Astrocyte (in vitro differentiated cells and primary cell): ENCODE measurements at regions not wholly inside any gene's neighbourhood (a gene's known extent, or its start where the extent isn't known, plus 50 kb on each side); places are given as distances from the start of the nearest gene placed in this dataset.

ENCODE experiments used
- DNase-seq: peaks from one replicate; pipeline ENCODE4 v3.0.0-alpha.2; 2010; ENCODE audit warnings: low read depth
- FAIRE-seq: peaks from 2 replicates; lab custom pipeline; 2011; peaks lifted over from hg19 to GRCh38; lab: Jason Lieb, UNC
- H2AFZ ChIP-seq: 2 replicates; pipeline ENCODE4 v1.6.0; 2012; ENCODE audit warnings: low read depth, low read length, inconsistent platforms
- H3K27ac ChIP-seq: 2 replicates; pipeline ENCODE4 v1.5.1; 2011; ENCODE audit warnings: low read depth, low read length, inconsistent platforms
- H3K27me3 ChIP-seq: 2 replicates; pipeline ENCODE4 v1.6.0; 2011; ENCODE audit warnings: low read length, inconsistent platforms; ENCODE audit not compliant: insufficient read depth
- H3K36me3 ChIP-seq: 2 replicates; pipeline ENCODE4 v1.5.1; 2011; ENCODE audit warnings: low read length, inconsistent platforms; ENCODE audit not compliant: insufficient read depth
- H3K4me1 ChIP-seq: 2 replicates; pipeline ENCODE4 v1.5.1; 2011; ENCODE audit warnings: low read length, inconsistent platforms; ENCODE audit not compliant: insufficient read depth
- H3K4me2 ChIP-seq: 2 replicates; pipeline ENCODE4 v1.6.0; 2012; ENCODE audit warnings: low read length, inconsistent platforms
- H3K4me3 ChIP-seq: 2 replicates; pipeline ENCODE4 v1.5.1; 2011; ENCODE audit warnings: low read depth, mild to moderate bottlenecking, low read length, inconsistent platforms; ENCODE audit not compliant: insufficient read depth
- H3K79me2 ChIP-seq: 2 replicates; pipeline ENCODE4 v1.6.0; 2012; ENCODE audit warnings: mild to moderate bottlenecking, low read length, inconsistent platforms; ENCODE audit not compliant: insufficient read depth
- H3K9ac ChIP-seq: 2 replicates; pipeline ENCODE4 v1.6.0; 2012; ENCODE audit warnings: mild to moderate bottlenecking, low read length, inconsistent platforms
- H3K9me3 ChIP-seq: 2 replicates; pipeline ENCODE4 v1.5.1; 2012; ENCODE audit warnings: low read depth, mild to moderate bottlenecking, low read length, inconsistent platforms; ENCODE audit not compliant: insufficient read depth
- H4K20me1 ChIP-seq: 2 replicates; pipeline ENCODE4 v1.6.0; 2012; ENCODE audit warnings: low read length, inconsistent platforms; ENCODE audit not compliant: insufficient read depth
- H3K27ac Mint-ChIP-seq: one replicate; pipeline ENCODE4 v1.8.0; 2021; ENCODE audit warnings: mild to moderate bottlenecking, mixed read lengths; ENCODE audit not compliant: unreplicated experiment
- H3K27me3 Mint-ChIP-seq: one replicate; pipeline ENCODE4 v1.8.0; 2021; ENCODE audit warnings: low read depth, mixed read lengths; ENCODE audit not compliant: unreplicated experiment
- H3K36me3 Mint-ChIP-seq: one replicate; pipeline ENCODE4 v1.8.0; 2021; ENCODE audit warnings: low read depth, mixed read lengths; ENCODE audit not compliant: unreplicated experiment
- H3K4me1 Mint-ChIP-seq: one replicate; pipeline ENCODE4 v1.8.0; 2021; ENCODE audit warnings: low read depth, mixed read lengths; ENCODE audit not compliant: unreplicated experiment
- H3K4me3 Mint-ChIP-seq: one replicate; pipeline ENCODE4 v1.8.0; 2021; ENCODE audit warnings: mild to moderate bottlenecking, moderate library complexity, mixed read lengths; ENCODE audit not compliant: unreplicated experiment
- H3K9me3 Mint-ChIP-seq: one replicate; pipeline ENCODE4 v1.8.0; 2021; ENCODE audit warnings: mild to moderate bottlenecking, mixed read lengths; ENCODE audit not compliant: unreplicated experiment
- CTCF ChIP-seq: IDR thresholded peaks from 2 replicates; pipeline ENCODE4 v1.5.1; 2011; ENCODE audit warnings: low read depth, mild to moderate bottlenecking, inconsistent platforms, low read length, moderate library complexity; ENCODE audit not compliant: insufficient read depth
- EZH2 ChIP-seq: IDR thresholded peaks from 2 replicates; pipeline ENCODE4 v1.6.1; 2012; ENCODE audit warnings: mild to moderate bottlenecking, low read length, inconsistent platforms; ENCODE audit not compliant: insufficient read depth

- no peak for TF ChIP-seq CTCF
- TF ChIP-seq EZH2 = no peak
These were observed 560.0 kb upstream of the SALL1 start for GRCh38 chr16:51710905-51711563.

GRCh38 chr16:51710186-51710585, 559.1 kb upstream of the SALL1 start:
- Histone ChIP-seq H3K36me3 (no peaks in the 10 kb centered on the region), H3K27me3 (no peaks in the 10 kb centered on the region), H3K9me3 (no peaks in the 10 kb centered on the region), H2AFZ (no peak overlapping the region), H3K4me3 (no peak overlapping the region), H3K9ac (no peak overlapping the region), H4K20me1 (no peaks in the 10 kb centered on the region), H3K27ac (no peak overlapping the region), H3K4me1 (no peaks in the 10 kb centered on the region), H3K4me2 (no peak overlapping the region), H3K79me2 (no peaks in the 10 kb centered on the region)
- Mint-ChIP-seq H3K9me3 (no peaks in the 10 kb centered on the region), H3K27ac (no peak overlapping the region), H3K36me3 (no peaks in the 10 kb centered on the region), H3K27me3 (peaks cover 2% of the 10 kb centered on the region), H3K4me1 (peaks cover 2% of the 10 kb centered on the region), H3K4me3 (no peak overlapping the region)
- TF ChIP-seq CTCF (no peak), EZH2 (no peak)
- FAIRE-seq (no peak), DNase-seq (no peak)

More at GRCh38 chr16:51710905-51711563, 560.0 kb upstream of the SALL1 start:
- peaks cover 2% of the 10 kb centered on the region for H3K4me1 Mint-ChIP-seq
- Histone ChIP-seq H2AFZ (no peak overlapping the region), H3K9ac (no peak overlapping the region), H3K9me3 (no peaks in the 10 kb centered on the region), H4K20me1 (no peaks in the 10 kb centered on the region), H3K27me3 (no peaks in the 10 kb centered on the region), H3K79me2 (no peaks in the 10 kb centered on the region), H3K27ac (no peak overlapping the region), H3K4me3 (no peak overlapping the region), H3K36me3 (no peaks in the 10 kb centered on the region), H3K4me1 (no peaks in the 10 kb centered on the region), H3K4me2 (no peak overlapping the region)
- DNase-seq = no peak
- no peak for FAIRE-seq
- H3K36me3 Mint-ChIP-seq = no peaks in the 10 kb centered on the region
- no peaks in the 10 kb centered on the region for H3K9me3 Mint-ChIP-seq
- no peak overlapping the region for H3K27ac Mint-ChIP-seq
- H3K4me3 Mint-ChIP-seq = no peak overlapping the region
- H3K27me3 Mint-ChIP-seq = peaks cover 2% of the 10 kb centered on the region

- H4K20me1 ChIP-seq = no peaks in the 10 kb centered on the region
- FAIRE-seq (no peak), DNase-seq (no peak)
- no peaks in the 10 kb centered on the region for H3K9me3 ChIP-seq
- no peak overlapping the region for H3K27ac Mint-ChIP-seq
- peaks cover 3% of the 10 kb centered on the region for H3K9me3 Mint-ChIP-seq
- H3K4me1 Mint-ChIP-seq = peaks cover 2% of the 10 kb centered on the region
- no peak overlapping the region for H3K9ac ChIP-seq
- H2AFZ ChIP-seq = no peak overlapping the region
- no peak overlapping the region for H3K4me3 ChIP-seq
- H3K27me3 Mint-ChIP-seq = peaks cover 2% of the 10 kb centered on the region
- no peaks in the 10 kb centered on the region for H3K36me3 ChIP-seq
- TF ChIP-seq CTCF (no peak), EZH2 (no peak)
- no peak overlapping the region for H3K4me2 ChIP-seq
- no peaks in the 10 kb centered on the region for H3K36me3 Mint-ChIP-seq
- H3K4me1 ChIP-seq = no peaks in the 10 kb centered on the region
- no peak overlapping the region for H3K4me3 Mint-ChIP-seq
- no peaks in the 10 kb centered on the region for H3K79me2 ChIP-seq
- no peak overlapping the region for H3K27ac ChIP-seq
- no peaks in the 10 kb centered on the region for H3K27me3 ChIP-seq
These were observed 557.8 kb upstream of the SALL1 start for GRCh38 chr16:51708861-51709260.
